ENCODE measurements at regions not wholly inside any gene's neighbourhood (a gene's known extent, or its start where the extent isn't known, plus 50 kb on each side); places are given as distances from the start of the nearest gene placed in this dataset.
A peak's percentile ranks its signal among the peaks of the same experiment; 100 is the strongest.

- no peak overlapping the region for H3K4me3 ChIP-seq (ENCODE audit: low read length)
- no peak for DNase-seq (ENCODE audit: low read depth, low spot score)
Measured at GRCh38 chr10:128432011-128432410, 305.8 kb upstream of the MKI67 start.

DNA sequence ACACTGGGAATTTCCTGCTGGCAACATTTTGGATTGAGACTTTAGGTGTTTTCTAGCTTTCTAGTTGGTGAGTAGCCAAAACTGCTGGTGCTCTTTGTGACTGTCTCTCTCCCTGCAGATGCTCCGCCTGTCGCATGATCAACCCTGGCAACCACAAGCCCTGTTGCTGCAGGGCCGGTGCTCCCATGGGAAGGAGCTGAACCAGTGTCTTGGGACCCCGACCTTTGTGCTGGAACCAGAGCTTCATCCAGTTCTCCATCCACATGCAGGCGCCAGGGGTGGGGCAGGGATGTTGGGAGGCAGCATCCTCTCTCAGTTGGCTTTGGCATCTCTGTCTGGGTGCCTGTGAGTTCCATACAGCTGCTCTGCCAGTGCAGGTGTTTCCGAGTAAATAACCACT lies 306.2 kb upstream of the MKI67 start:
- no peak for DNase-seq (ENCODE audit: low read depth, low spot score)
- no peak overlapping the region for H3K4me3 ChIP-seq (ENCODE audit: low read length)

DNA sequence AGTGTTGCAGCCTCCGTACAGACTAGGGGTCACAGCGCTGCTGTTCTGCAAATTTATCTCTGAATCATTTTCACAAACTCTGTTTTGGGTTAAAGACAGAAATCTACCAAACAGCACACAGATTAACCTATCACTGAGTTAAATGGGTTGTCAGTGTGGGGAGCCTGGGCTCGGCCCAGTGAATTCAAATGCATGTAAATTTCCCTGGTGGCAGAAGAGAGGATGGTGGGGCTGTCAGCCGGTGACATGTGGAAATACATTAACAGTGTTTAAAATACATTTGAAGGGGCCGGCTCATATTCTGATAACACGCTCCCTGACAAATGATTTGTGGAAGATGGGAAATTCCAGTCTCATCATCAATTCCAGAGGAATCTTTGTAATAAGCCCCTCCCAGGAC lies 309.6 kb upstream of the MKI67 start:
- DNase-seq (ENCODE audit: low read depth, low spot score): no peak
- no peak overlapping the region for H3K4me3 ChIP-seq (ENCODE audit: low read length)

DNA sequence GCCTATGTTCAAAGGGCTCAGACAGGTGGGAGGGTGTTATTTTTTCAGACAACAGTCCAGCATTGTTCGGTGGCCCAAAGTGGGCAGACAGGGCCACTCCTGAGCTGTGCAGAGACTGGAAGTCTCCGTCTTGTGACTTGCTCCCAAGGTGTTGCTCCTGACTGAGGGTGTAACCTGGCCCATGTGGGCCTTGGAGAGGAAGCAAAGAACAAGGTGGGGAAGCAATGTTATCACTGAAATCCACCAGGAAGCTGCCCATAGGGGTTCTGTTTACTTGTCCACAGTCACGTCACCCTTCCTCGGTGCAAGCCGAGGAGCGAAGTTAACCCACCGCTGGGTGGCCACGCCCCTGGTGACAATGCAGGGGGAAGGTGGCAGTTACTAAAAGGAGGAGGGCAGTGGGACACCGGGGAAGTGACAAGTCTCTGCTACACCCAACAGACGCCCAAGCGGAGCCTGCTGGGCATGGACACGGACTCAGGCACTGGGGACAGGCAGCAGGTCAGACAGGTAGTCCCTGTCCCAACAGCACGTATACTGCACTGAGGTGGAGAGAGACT lies 311.6 kb upstream of the MKI67 start:
- no peak for DNase-seq (ENCODE audit: low read depth, low spot score)
- H3K4me3 ChIP-seq (ENCODE audit: low read length): no peak overlapping the region

DNA sequence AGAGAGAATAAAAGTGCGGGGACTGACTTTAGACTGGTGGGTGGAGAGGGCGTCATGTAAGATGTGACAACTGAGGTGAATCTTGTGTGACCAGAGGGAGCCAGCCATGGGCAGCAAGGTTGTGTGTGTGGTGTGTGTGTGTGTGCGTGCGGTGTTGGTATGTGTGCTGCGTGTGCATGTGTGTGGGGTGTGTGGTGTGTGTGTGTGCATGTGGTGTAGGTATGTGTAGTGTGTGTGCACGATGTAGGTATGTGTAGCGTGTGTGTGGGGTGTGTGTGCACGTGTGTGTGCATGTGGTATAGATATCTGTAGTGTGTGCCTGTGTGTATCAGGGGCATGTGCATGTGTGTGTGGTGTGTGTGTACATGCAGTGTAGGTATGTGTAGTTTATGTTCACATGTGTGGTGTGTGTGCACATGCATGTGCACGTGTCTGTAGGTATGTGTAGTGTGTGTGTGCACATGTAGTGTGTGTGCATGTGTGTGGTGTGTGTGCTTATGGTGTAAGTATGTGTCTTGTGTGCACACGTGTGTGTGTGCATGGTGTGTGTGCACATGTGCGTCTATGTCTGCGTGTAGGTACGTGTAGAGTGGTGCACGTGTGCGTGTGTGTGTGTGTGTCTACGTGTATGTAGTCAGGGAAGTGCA lies 312.3 kb upstream of the MKI67 start:
- no peak overlapping the region for H3K4me3 ChIP-seq (ENCODE audit: low read length)
- no peak for DNase-seq (ENCODE audit: low read depth, low spot score)

GRCh38 chr10:128440513-128441160 lies 314.4 kb upstream of the MKI67 start:
- DNase-seq (ENCODE audit: low read depth, low spot score): no peak
- H3K4me3 ChIP-seq (ENCODE audit: low read length): no peak overlapping the region

DNA sequence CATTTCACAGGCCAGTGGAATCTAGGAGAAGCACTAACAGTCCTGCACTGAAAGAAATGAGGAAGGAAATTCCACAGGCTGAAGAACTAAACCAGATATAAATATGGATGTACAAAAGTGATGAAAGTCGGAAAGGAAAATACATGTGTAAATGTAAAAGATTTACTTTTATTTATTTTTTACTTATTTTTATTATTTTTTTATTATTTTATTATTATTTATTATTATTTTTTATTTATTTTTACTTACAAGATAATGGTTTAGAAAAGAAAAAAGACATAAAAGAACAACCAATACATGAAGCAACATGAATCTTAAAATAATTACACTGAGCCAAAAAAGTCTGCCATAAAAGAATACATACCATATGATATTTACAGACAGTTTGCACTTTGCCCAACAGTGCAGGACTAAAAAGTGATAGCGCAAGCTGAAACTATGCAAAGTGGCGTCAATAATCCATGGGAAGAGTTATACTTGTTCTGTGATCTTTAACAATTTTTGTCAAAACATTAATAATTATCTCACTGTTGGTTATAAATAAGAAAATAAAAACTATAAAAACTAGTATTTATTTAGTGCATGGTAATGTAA lies 317.8 kb upstream of the MKI67 start:
- no peak overlapping the region for H3K4me3 ChIP-seq (ENCODE audit: low read length)

GRCh38 chr10:128448796-128449195 lies 322.6 kb upstream of the MKI67 start:
- DNase-seq (ENCODE audit: low read depth, low spot score): no peak
- no peak overlapping the region for H3K4me3 ChIP-seq (ENCODE audit: low read length)

More for the DNA sequence above, 317.8 kb upstream of the MKI67 start:
- DNase-seq (ENCODE audit: low read depth, low spot score): no peak

- H3K4me3 ChIP-seq (ENCODE audit: low read length): no peak overlapping the region
- DNase-seq (ENCODE audit: low read depth, low spot score): no peak
Measured at GRCh38 chr10:128451879-128452278, 325.7 kb upstream of the MKI67 start.

DNA sequence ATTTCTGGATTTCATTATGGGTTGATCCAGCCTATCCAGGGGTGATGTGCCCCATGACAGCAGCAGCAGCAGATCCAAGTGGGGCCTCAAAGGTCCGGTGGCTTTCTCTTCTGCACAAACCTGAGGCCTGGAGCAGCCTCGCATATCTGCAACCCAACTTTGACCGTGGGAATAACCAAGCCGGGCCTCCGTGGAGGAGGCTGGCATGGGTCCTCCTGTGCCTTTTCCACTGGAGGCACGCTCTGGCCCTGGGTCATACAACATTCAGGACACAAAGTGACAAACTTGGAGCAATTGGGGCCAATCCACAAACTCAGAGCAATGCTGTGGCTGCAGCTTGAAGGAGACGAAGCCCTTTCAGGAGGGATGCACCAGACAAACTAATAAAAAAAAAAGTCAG lies 330.0 kb upstream of the MKI67 start:
- H3K4me3 ChIP-seq (ENCODE audit: low read length): no peak overlapping the region
- DNase-seq (ENCODE audit: low read depth, low spot score): no peak

- no peak for DNase-seq (ENCODE audit: low read depth, low spot score)
Measured at GRCh38 chr10:128457136-128457535, 330.9 kb upstream of the MKI67 start.

GRCh38 chr10:128461991-128462390 lies 335.8 kb upstream of the MKI67 start:
- no peak for DNase-seq (ENCODE audit: low read depth, low spot score)
- no peak overlapping the region for H3K4me3 ChIP-seq (ENCODE audit: low read length)

More at GRCh38 chr10:128457136-128457535, 330.9 kb upstream of the MKI67 start:
- H3K4me3 ChIP-seq (ENCODE audit: low read length): no peak overlapping the region

- no peak overlapping the region for H3K4me3 ChIP-seq (ENCODE audit: low read length)
- no peak for DNase-seq (ENCODE audit: low read depth, low spot score)
Measured at GRCh38 chr10:128462844-128463243, 336.6 kb upstream of the MKI67 start.

GRCh38 chr10:128463991-128464760 lies 338.0 kb upstream of the MKI67 start:
- H3K4me3 ChIP-seq (ENCODE audit: low read length): no peak overlapping the region
- DNase-seq (ENCODE audit: low read depth, low spot score): peak; percentile 52

DNA sequence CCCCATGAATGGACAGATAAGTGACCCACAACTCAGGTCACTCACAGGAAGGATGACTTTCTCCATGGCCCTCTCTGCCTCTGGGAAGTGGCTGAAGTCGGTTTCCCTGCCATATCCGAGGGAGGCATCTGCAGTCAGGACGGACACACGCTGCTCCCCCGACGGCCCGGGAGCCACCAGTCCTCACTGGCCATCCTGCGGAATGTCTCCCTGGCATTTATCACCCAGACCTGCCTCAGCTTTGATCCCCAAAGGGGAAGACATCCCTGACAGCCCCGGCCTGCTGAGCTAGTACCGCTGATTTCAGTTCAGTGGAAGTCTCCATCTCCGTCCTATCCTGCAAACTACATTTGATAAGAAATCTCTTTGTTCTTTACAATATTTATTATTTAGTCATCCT lies 339.5 kb upstream of the MKI67 start:
- DNase-seq (ENCODE audit: low read depth, low spot score): no peak
- no peak overlapping the region for H3K4me3 ChIP-seq (ENCODE audit: low read length)

- H3K4me3 ChIP-seq (ENCODE audit: low read length): no peak overlapping the region
- DNase-seq (ENCODE audit: low read depth, low spot score): no peak
Measured at GRCh38 chr10:128466831-128467371, 340.7 kb upstream of the MKI67 start.

GRCh38 chr10:128468462-128468861 lies 342.2 kb upstream of the MKI67 start:
- no peak overlapping the region for H3K4me3 ChIP-seq (ENCODE audit: low read length)
- DNase-seq (ENCODE audit: low read depth, low spot score): no peak

DNA sequence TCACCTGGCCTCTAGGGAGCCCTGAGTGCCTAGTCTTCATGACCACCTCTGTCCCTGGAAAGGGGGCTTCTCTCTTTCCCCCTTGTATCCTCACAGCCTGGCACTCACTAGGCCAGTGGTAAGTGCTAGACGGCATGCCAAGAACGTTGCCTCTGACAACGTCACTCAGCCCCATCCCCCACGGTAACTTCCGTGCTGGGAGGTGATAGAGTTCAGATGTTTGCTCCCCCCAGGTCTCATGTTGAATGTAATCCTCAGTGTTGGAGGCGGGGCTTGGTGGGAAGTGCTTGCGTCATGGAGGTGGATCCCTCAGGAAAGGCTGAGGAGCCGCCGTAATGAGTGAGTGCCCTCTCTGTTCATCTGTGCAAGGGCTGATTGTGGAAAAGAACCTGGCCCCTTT lies 343.3 kb upstream of the MKI67 start:
- H3K4me3 ChIP-seq (ENCODE audit: low read length): no peak overlapping the region
- DNase-seq (ENCODE audit: low read depth, low spot score): no peak

GRCh38 chr10:128470321-128470965 lies 344.2 kb upstream of the MKI67 start:
- no peak for DNase-seq (ENCODE audit: low read depth, low spot score)

More at GRCh38 chr10:128470321-128470965, 344.2 kb upstream of the MKI67 start:
- no peak overlapping the region for H3K4me3 ChIP-seq (ENCODE audit: low read length)

Measured in Jurkat, Clone E6-1 (cell line).